ENCODE measurements at regions not wholly inside any gene's neighbourhood (a gene's known extent, or its start where the extent isn't known, plus 50 kb on each side); places are given as distances from the start of the nearest gene placed in this dataset.

GRCh38 chr5:26192486-26192885, 845.9 kb downstream of the CDH9 start:
- no peak for DNase-seq

GRCh38 chr5:26181582-26181981, 856.8 kb downstream of the CDH9 start:
- DNase-seq, result no peak

GRCh38 chr5:26148569-26149107, 889.7 kb downstream of the CDH9 start:
- DNase-seq, result no peak

GRCh38 chr5:26143259-26143658, 895.1 kb downstream of the CDH9 start:
- no peak for DNase-seq

- DNase-seq, result no peak
Observed at GRCh38 chr5:26121338-26121737, 917.0 kb downstream of the CDH9 start.

- no peak for DNase-seq
Observed at GRCh38 chr5:26104175-26104574, 934.2 kb downstream of the CDH9 start.

GRCh38 chr5:26060212-26060611, 978.2 kb downstream of the CDH9 start:
- no peak for DNase-seq

- DNase-seq, result no peak
Observed at GRCh38 chr5:26054594-26054993, 983.8 kb downstream of the CDH9 start.

GRCh38 chr5:26034813-26035212, 1003.6 kb downstream of the CDH9 start:
- DNase-seq, result no peak

- DNase-seq, result no peak
Observed at GRCh38 chr5:26031481-26031880, 1006.9 kb downstream of the CDH9 start.

- no peak for DNase-seq
Observed at GRCh38 chr5:26026044-26026443, 1012.3 kb downstream of the CDH9 start.

- no peak for DNase-seq
Observed at GRCh38 chr5:26024774-26025173, 1013.6 kb downstream of the CDH9 start.

- no peak for DNase-seq
Observed at GRCh38 chr5:26023361-26023760, 1015.0 kb downstream of the CDH9 start.

GRCh38 chr5:26014206-26014605, 1024.2 kb downstream of the CDH9 start:
- no peak for DNase-seq

- DNase-seq, result no peak
Observed at GRCh38 chr5:26012078-26012477, 1026.3 kb downstream of the CDH9 start.

GRCh38 chr5:26009742-26010141, 1028.6 kb downstream of the CDH9 start:
- DNase-seq, result no peak

GRCh38 chr5:26003966-26004365, 1034.4 kb downstream of the CDH9 start:
- peak; percentile 90 for DNase-seq

- DNase-seq, result no peak
Observed at GRCh38 chr5:25995209-25995608, 1043.2 kb downstream of the CDH9 start.

- DNase-seq, result no peak
Observed at GRCh38 chr5:25993701-25994100, 1044.7 kb downstream of the CDH9 start.

- no peak for DNase-seq
Observed at GRCh38 chr5:25991639-25992038, 1046.7 kb downstream of the CDH9 start.

GRCh38 chr5:25990771-25991170, 1047.6 kb downstream of the CDH9 start:
- no peak for DNase-seq

- DNase-seq, result no peak
Observed at GRCh38 chr5:25979086-25979485, 1059.3 kb downstream of the CDH9 start.

- DNase-seq, result no peak
Observed at GRCh38 chr5:25975885-25976284, 1062.5 kb downstream of the CDH9 start.

GRCh38 chr5:25974451-25974850, 1063.9 kb downstream of the CDH9 start:
- DNase-seq, result no peak

GRCh38 chr5:25970906-25971489, 1067.4 kb downstream of the CDH9 start:
- no peak for DNase-seq
